ENCODE measurements at regions not wholly inside any gene's neighbourhood (a gene's known extent, or its start where the extent isn't known, plus 50 kb on each side); places are given as distances from the start of the nearest gene placed in this dataset.

DNA sequence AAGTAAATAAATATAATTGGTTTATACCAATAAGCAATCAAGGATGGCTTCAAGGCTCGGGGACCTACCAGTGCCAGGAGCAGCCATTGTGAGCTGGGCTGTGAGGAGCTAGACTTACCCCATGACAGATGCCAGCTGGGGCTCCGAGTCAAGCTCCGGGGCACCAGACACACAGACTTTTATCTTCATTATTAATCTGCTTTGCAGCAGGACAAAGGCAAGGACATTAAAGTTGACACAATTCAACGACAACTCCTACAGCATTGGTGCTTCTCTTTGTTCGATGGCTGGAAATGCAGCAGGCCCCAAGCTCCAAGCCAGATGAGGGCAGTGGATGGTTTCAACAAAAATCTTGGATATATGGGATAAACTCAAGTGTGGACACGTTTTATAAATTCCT lies 68.3 kb downstream of the CD24 start:
- no peaks in the 10 kb centered on the region for H3K36me3 ChIP-seq (ENCODE audit: control insufficient read depth in 1 of 2, insufficient read depth in 2 of 2, low read length in 2 of 2)
- H3K9ac ChIP-seq (ENCODE audit: low read length): no peak overlapping the region
- POLR2A ChIA-PET: no interaction called here
- CTCF ChIA-PET: no interaction called here
- H2AFZ ChIP-seq (ENCODE audit: low read depth, low read length, poor library complexity, severe bottlenecking): no peak overlapping the region
- no peaks in the 10 kb centered on the region for H3K27me3 ChIP-seq (ENCODE audit: insufficient read depth, low read length)
- no peak overlapping the region for H3K4me2 ChIP-seq (ENCODE audit: low read length)
- no TSS peak for BruUV-seq (replicated peaks)
- peaks cover 0 to 3% of the 10 kb centered on the region in 2 experiments; a peak in 1 of 4 replicates for H3K4me1 ChIP-seq (ENCODE audit: control insufficient read depth in 1 of 2, insufficient read depth in 2 of 2, low read length in 2 of 2)
- intact Hi-C loops (cut with micrococcal nuclease): no loop called here
- no peaks in the 10 kb centered on the region for H3K9me2 ChIP-seq (ENCODE audit: insufficient read depth)
- DNase-seq (ENCODE audit: low read depth, low spot score) (no peak), ATAC-seq (no peak)
- no peak overlapping the region for H3K27ac ChIP-seq (ENCODE audit: low read depth, low read length)
- no peaks in the 10 kb centered on the region for H3K79me2 ChIP-seq (ENCODE audit: insufficient read depth, low read length)
- no peaks in the 10 kb centered on the region for H4K20me1 ChIP-seq (ENCODE audit: insufficient read depth)
- H3K4me3 ChIP-seq (replicated peaks in 1 of 2; ENCODE audit: low read depth in 1 of 2, low read length in 2 of 2): no peak overlapping the region
- no peaks in the 10 kb centered on the region for H3K9me3 ChIP-seq (ENCODE audit: control insufficient read depth in 1 of 2, insufficient read depth in 1 of 2, low read depth in 1 of 2, low read length in 2 of 2)
- TF ChIP-seq ELF1 (IDR thresholded peaks at IDR 0.05; ENCODE audit: borderline replicate concordance, low read depth): no peak
- no peak for TF ChIP-seq CEBPB (IDR thresholded peaks at IDR 0.05; ENCODE audit: low read depth)
- TF ChIP-seq POLR2AphosphoS5 (IDR thresholded peaks at IDR 0.05; ENCODE audit: low read depth, low read length): no peak
- TF ChIP-seq JUND (IDR thresholded peaks at IDR 0.05): no peak
- TF ChIP-seq SRF (IDR thresholded peaks at IDR 0.05; ENCODE audit: low read depth): no peak
- no peak for TF ChIP-seq EZH2phosphoT487 (IDR thresholded peaks at IDR 0.05; ENCODE audit: borderline replicate concordance)
- TF ChIP-seq, protein P1, sequence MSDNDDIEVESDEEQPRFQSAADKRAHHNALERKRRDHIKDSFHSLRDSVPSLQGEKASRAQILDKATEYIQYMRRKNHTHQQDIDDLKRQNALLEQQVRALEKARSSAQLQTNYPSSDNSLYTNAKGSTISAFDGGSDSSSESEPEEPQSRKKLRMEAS (IDR thresholded peaks at IDR 0.05): no peak
- TF ChIP-seq SP1 (IDR thresholded peaks at IDR 0.05; ENCODE audit: low read depth): no peak
- TF ChIP-seq ZFX (IDR thresholded peaks at IDR 0.05): no peak
- TF ChIP-seq EGR1 (IDR thresholded peaks at IDR 0.05; ENCODE audit: low read depth): no peak
- TF ChIP-seq ZNF274 (IDR thresholded peaks at IDR 0.05; ENCODE audit: low read depth, low read length): no peak
- TF ChIP-seq, protein P2, sequence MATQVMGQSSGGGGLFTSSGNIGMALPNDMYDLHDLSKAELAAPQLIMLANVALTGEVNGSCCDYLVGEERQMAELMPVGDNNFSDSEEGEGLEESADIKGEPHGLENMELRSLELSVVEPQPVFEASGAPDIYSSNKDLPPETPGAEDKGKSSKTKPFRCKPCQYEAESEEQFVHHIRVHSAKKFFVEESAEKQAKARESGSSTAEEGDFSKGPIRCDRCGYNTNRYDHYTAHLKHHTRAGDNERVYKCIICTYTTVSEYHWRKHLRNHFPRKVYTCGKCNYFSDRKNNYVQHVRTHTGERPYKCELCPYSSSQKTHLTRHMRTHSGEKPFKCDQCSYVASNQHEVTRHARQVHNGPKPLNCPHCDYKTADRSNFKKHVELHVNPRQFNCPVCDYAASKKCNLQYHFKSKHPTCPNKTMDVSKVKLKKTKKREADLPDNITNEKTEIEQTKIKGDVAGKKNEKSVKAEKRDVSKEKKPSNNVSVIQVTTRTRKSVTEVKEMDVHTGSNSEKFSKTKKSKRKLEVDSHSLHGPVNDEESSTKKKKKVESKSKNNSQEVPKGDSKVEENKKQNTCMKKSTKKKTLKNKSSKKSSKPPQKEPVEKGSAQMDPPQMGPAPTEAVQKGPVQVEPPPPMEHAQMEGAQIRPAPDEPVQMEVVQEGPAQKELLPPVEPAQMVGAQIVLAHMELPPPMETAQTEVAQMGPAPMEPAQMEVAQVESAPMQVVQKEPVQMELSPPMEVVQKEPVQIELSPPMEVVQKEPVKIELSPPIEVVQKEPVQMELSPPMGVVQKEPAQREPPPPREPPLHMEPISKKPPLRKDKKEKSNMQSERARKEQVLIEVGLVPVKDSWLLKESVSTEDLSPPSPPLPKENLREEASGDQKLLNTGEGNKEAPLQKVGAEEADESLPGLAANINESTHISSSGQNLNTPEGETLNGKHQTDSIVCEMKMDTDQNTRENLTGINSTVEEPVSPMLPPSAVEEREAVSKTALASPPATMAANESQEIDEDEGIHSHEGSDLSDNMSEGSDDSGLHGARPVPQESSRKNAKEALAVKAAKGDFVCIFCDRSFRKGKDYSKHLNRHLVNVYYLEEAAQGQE (IDR thresholded peaks at IDR 0.05; ENCODE audit: low read depth): no peak
- no peak for TF ChIP-seq RAD21 (IDR thresholded peaks at IDR 0.05; ENCODE audit: low read depth)
- TF ChIP-seq CBX3 (IDR thresholded peaks at IDR 0.05; ENCODE audit: low read depth): no peak
- RAD21 ChIA-PET (ENCODE audit: low non-redundant PET in 1 of 2, low total read pairs in 2 of 2, uncharacterized antibody in 2 of 2, unreplicated experiment in 2 of 2): no interaction called here
